OCI-LY3 (cell line): ENCODE measurements at regions not wholly inside any gene's neighbourhood (a gene's known extent, or its start where the extent isn't known, plus 50 kb on each side); places are given as distances from the start of the nearest gene placed in this dataset.

Experiments
- CTCF ChIP-seq: fragments of 200-600, 300-600 bp; sonication (generic); IDR thresholded peaks from 2 replicates; pipeline ENCODE4 v1.5.1; 2014; ENCODE audit warnings: antibody characterized with exemption, low read length, low read depth
- EZH2phosphoT487 ChIP-seq: fragments of 200-600 bp; shearing (Covaris generic); IDR thresholded peaks from 2 replicates; pipeline ENCODE4 v1.6.1; 2018; ENCODE audit warnings: antibody characterized with exemption, mixed run types, low read depth

DNA sequence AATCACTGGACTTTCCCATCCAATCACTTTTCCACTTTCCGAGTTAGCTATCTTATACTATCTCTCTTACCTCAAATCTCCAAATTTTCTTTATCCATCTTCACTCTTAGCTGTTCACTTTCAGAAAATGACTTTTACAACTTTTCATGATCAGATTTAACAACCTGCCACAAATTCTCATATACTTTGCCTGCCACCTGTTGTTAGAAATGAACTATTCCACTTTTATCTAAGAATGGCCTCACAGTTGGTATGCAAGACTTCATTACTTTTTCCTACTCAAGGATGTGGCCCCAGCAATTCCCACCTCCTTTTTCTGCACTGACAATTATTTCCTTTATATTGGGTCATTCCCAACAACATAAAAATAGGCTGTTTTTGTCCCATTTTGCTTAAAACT, 93.6 kb upstream of the DEPDC1 start:
- peak; percentile 26; the same call in 1 of the 2 replicates for TF ChIP-seq CTCF
- no peak for TF ChIP-seq EZH2phosphoT487
